Skeletal muscle satellite cell (primary cell): ENCODE measurements at regions not wholly inside any gene's neighbourhood (a gene's known extent, or its start where the extent isn't known, plus 50 kb on each side); places are given as distances from the start of the nearest gene placed in this dataset.
A peak's percentile ranks its signal among the peaks of the same experiment; 100 is the strongest.

Source experiments
- H3K27me3 ChIP-seq: 2 replicates; pipeline ENCODE4 v1.7.0; 2013; ENCODE audit warnings: low read length; ENCODE audit not compliant: control insufficient read depth, insufficient read depth
- H3K36me3 ChIP-seq: 2 replicates; pipeline ENCODE4 v1.7.0; 2013; ENCODE audit warnings: mild to moderate bottlenecking, control low read depth, low read length; ENCODE audit not compliant: insufficient read depth
- H3K4me1 ChIP-seq: 2 replicates; pipeline ENCODE4 v1.7.0; 2013; ENCODE audit warnings: low read length; ENCODE audit not compliant: control insufficient read depth, insufficient read depth
- H3K4me2 ChIP-seq: 2 replicates; pipeline ENCODE4 v1.7.0; 2013; ENCODE audit warnings: mild to moderate bottlenecking, low read length
- H3K4me3 ChIP-seq: 2 replicates; pipeline ENCODE4 v1.7.0; 2013; ENCODE audit warnings: low read length
- H3K9ac ChIP-seq: 2 replicates; pipeline ENCODE4 v1.7.0; 2013; ENCODE audit warnings: mild to moderate bottlenecking, low read depth, low read length, moderate library complexity
- H3K9me3 ChIP-seq: replicated peaks from 2 replicates; pipeline ENCODE4 v1.7.0; 2013; ENCODE audit warnings: mild to moderate bottlenecking, control low read depth, low read length

- Histone ChIP-seq H3K4me3 (no peak overlapping the region), H3K9me3 (peaks cover 5% of the 10 kb centered on the region), H3K27me3 (no peaks in the 10 kb centered on the region), H3K9ac (peak overlapping the region; percentile 60), H3K4me1 (peaks cover 30% of the 10 kb centered on the region), H3K36me3 (no peaks in the 10 kb centered on the region), H3K4me2 (peak overlapping the region; percentile 60)
These were observed 53.6 kb upstream of the PRPS1 start for GRCh38 chrX:107574711-107575110.

- Histone ChIP-seq H3K4me3 (no peak overlapping the region), H3K9me3 (peaks cover 5% of the 10 kb centered on the region), H3K9ac (no peak overlapping the region), H3K4me2 (no peak overlapping the region), H3K4me1 (peaks cover 26% of the 10 kb centered on the region), H3K36me3 (no peaks in the 10 kb centered on the region), H3K27me3 (peaks cover 4% of the 10 kb centered on the region)
These were observed 51.9 kb upstream of the PRPS1 start for GRCh38 chrX:107576392-107576791.

GRCh38 chrX:107576841-107577240 lies 51.5 kb upstream of the PRPS1 start:
- Histone ChIP-seq H3K4me1 (peaks cover 24% of the 10 kb centered on the region), H3K4me2 (no peak overlapping the region), H3K4me3 (no peak overlapping the region), H3K36me3 (no peaks in the 10 kb centered on the region), H3K9ac (no peak overlapping the region), H3K27me3 (peaks cover 4% of the 10 kb centered on the region), H3K9me3 (peaks cover 5% of the 10 kb centered on the region)

GRCh38 chrX:107577933-107578332 lies 50.4 kb upstream of the PRPS1 start:
- H3K9ac ChIP-seq, result no peak overlapping the region
- no peaks in the 10 kb centered on the region for H3K36me3 ChIP-seq
- H3K4me1 ChIP-seq, result peaks cover 22% of the 10 kb centered on the region
- no peak overlapping the region for H3K4me3 ChIP-seq
- no peak overlapping the region for H3K4me2 ChIP-seq
- no peaks in the 10 kb centered on the region for H3K9me3 ChIP-seq
- peaks cover 4% of the 10 kb centered on the region for H3K27me3 ChIP-seq
